Keratinocyte (primary cell): ENCODE measurements at regions not wholly inside any gene's neighbourhood (a gene's known extent, or its start where the extent isn't known, plus 50 kb on each side); places are given as distances from the start of the nearest gene placed in this dataset.

Experiments
- DNase-seq: peaks from one replicate; pipeline ENCODE4 v3.0.0-alpha.2; 2011; ENCODE audit warnings: low read depth, missing footprints, low spot score
- FAIRE-seq: peaks from 2 replicates; lab custom pipeline; 2011; peaks lifted over from hg19 to GRCh38; lab: Jason Lieb, UNC
- H2AFZ ChIP-seq: 2 replicates; pipeline ENCODE4 v1.6.0; 2012; ENCODE audit warnings: low read length, control low read depth, inconsistent platforms; ENCODE audit not compliant: control insufficient read depth
- H3K27ac ChIP-seq: 2 replicates; pipeline ENCODE4 v1.5.1; 2011; ENCODE audit warnings: low read length; ENCODE audit not compliant: control insufficient read depth, insufficient read depth
- H3K27me3 ChIP-seq: 3 replicates; pipeline ENCODE4 v1.6.0; 2011; ENCODE audit warnings: low read length; ENCODE audit not compliant: control insufficient read depth, insufficient read depth; ENCODE audit errors: extremely low read depth
- H3K36me3 ChIP-seq, 2 experiments: 2 replicates in 1 of 2; 3 replicates in 1 of 2; pipeline ENCODE4 v1.5.1; 2011; ENCODE audit warnings: low read length in 2 of 2, mild to moderate bottlenecking in 1 of 2; ENCODE audit not compliant: control insufficient read depth in 2 of 2, insufficient read depth in 2 of 2; ENCODE audit errors: extremely low read depth in 1 of 2
- H3K4me1 ChIP-seq: 3 replicates; pipeline ENCODE4 v1.5.1; 2011; ENCODE audit warnings: low read length; ENCODE audit not compliant: control insufficient read depth, insufficient read depth; ENCODE audit errors: extremely low read depth
- H3K4me2 ChIP-seq: 3 replicates; pipeline ENCODE4 v1.6.0; 2011; ENCODE audit warnings: low read depth, low read length; ENCODE audit not compliant: control insufficient read depth, insufficient read depth; ENCODE audit errors: extremely low read depth
- H3K4me3 ChIP-seq, 3 experiments: fragments of 200-600 bp in 1 of 3; sonication (generic) in 1 of 3; 2 replicates in 2 of 3; 3 replicates in 1 of 3; pipeline ENCODE4 v1.5.1; 2011 to 2016; ENCODE audit warnings: low read length in 3 of 3, mild to moderate bottlenecking in 3 of 3, control low read depth in 2 of 3, inconsistent platforms in 1 of 3, low read depth in 1 of 3, mixed read lengths in 1 of 3, mixed run types in 1 of 3, moderate library complexity in 1 of 3; ENCODE audit not compliant: control insufficient read depth in 2 of 3, insufficient read depth in 2 of 3; ENCODE audit errors: extremely low read depth in 1 of 3
- H3K79me2 ChIP-seq: 2 replicates; pipeline ENCODE4 v1.6.0; 2012; ENCODE audit warnings: low read length; ENCODE audit not compliant: control insufficient read depth, insufficient read depth
- H3K9ac ChIP-seq: 3 replicates; pipeline ENCODE4 v1.6.0; 2011; ENCODE audit warnings: low read length; ENCODE audit not compliant: control insufficient read depth, insufficient read depth; ENCODE audit errors: extremely low read depth
- H3K9me1 ChIP-seq: 3 replicates; pipeline ENCODE4 v1.6.0; 2011; ENCODE audit warnings: low read length; ENCODE audit not compliant: control insufficient read depth, insufficient read depth; ENCODE audit errors: extremely low read depth
- H3K9me3 ChIP-seq: 2 replicates; pipeline ENCODE4 v1.5.1; 2012; ENCODE audit warnings: low read depth, low read length; ENCODE audit not compliant: control insufficient read depth
- H4K20me1 ChIP-seq: 3 replicates; pipeline ENCODE4 v1.6.0; 2011; ENCODE audit warnings: low read length; ENCODE audit not compliant: control insufficient read depth, insufficient read depth; ENCODE audit errors: extremely low read depth
- CTCF ChIP-seq, 3 experiments: IDR thresholded peaks in 1 of 3; conservative IDR thresholded peaks in 1 of 3; optimal IDR thresholded peaks in 1 of 3; 2 replicates in 2 of 3; 3 replicates in 1 of 3; pipeline versions ENCODE3 to v1.5.1; 2011; ENCODE audit warnings: low read length in 3 of 3, mild to moderate bottlenecking in 3 of 3, moderate library complexity in 2 of 3, control low read depth in 1 of 3, inconsistent platforms in 1 of 3; ENCODE audit not compliant: insufficient read depth in 2 of 3; ENCODE audit errors: extremely low read depth in 1 of 3
- EZH2 ChIP-seq: IDR thresholded peaks from one replicate; pipeline ENCODE4 v1.6.1; 2012; ENCODE audit warnings: inconsistent platforms, mild to moderate bottlenecking, low read length, moderate library complexity
- dilution Hi-C: fragments of 300-500 bp; cut with MboI; formaldehyde crosslinking; loops from one replicate; pipeline ENCODE4 v1.7.0; 2020; ENCODE audit warnings: low sequenced_read_pairs; ENCODE audit not compliant: extremely low pct_ligation_motif_present

DNA sequence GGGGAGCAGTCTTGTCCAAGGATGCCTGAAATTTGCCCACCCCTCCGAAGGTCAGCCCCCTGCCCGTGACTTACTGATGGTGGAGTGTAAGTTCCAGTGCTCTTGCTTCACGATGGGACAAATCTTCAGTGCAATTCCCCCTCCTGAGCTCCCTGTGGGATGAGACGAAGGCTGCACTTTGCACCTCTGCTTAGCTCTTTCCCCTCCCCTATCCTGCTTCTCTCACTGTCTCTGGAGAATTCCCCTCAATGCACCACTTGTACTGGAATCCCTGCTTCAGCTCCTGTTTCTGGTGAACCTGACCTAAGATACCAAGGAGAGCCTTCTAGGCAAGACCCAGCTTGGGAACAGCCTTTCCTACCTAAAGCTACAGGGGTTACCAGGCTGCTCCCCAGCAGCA is 122.9 kb upstream of the ZMIZ1 start:
- Histone ChIP-seq H3K27ac (no peak overlapping the region), H3K79me2 (no peaks in the 10 kb centered on the region), H2AFZ (no peak overlapping the region), H3K4me2 (no peak overlapping the region), H3K4me3 (no peak overlapping the region), H3K27me3 (peaks cover 15% of the 10 kb centered on the region), H4K20me1 (peaks cover 3% of the 10 kb centered on the region), H3K4me1 (peaks cover 7% of the 10 kb centered on the region), H3K9ac (no peak overlapping the region), H3K36me3 (no peaks in the 10 kb centered on the region), H3K9me3 (no peaks in the 10 kb centered on the region), H3K9me1 (no peaks in the 10 kb centered on the region)
- dilution Hi-C loops = no loop called here
- no peak for FAIRE-seq
- no peak for DNase-seq
- no peak for TF ChIP-seq CTCF (optimal IDR thresholded peaks at IDR 0.05 in 1 of 3, IDR thresholded peaks at IDR 0.05 in 1 of 3, conservative IDR thresholded peaks at IDR 0.05 in 1 of 3; ENCODE audit: extremely low read depth in 1 of 3, insufficient read depth in 2 of 3, low read length in 3 of 3)
- no peak for TF ChIP-seq EZH2

- Histone ChIP-seq H3K27ac (no peak overlapping the region), H3K4me3 (no peak overlapping the region), H2AFZ (no peak overlapping the region), H3K9ac (no peak overlapping the region), H3K9me1 (no peaks in the 10 kb centered on the region), H4K20me1 (peaks cover 3% of the 10 kb centered on the region), H3K27me3 (peaks cover 15% of the 10 kb centered on the region), H3K4me1 (peaks cover 14% of the 10 kb centered on the region), H3K9me3 (no peaks in the 10 kb centered on the region), H3K79me2 (no peaks in the 10 kb centered on the region), H3K4me2 (no peak overlapping the region), H3K36me3 (no peaks in the 10 kb centered on the region)
- no peak for FAIRE-seq
- DNase-seq = no peak
- dilution Hi-C loops = no loop called here
- TF ChIP-seq CTCF (optimal IDR thresholded peaks at IDR 0.05 in 1 of 3, IDR thresholded peaks at IDR 0.05 in 1 of 3, conservative IDR thresholded peaks at IDR 0.05 in 1 of 3; ENCODE audit: extremely low read depth in 1 of 3, insufficient read depth in 2 of 3, low read length in 3 of 3) (no peak), EZH2 (no peak)
Measured at GRCh38 chr10:78947226-78947625, 121.5 kb upstream of the ZMIZ1 start.
